ENCODE measurements at regions not wholly inside any gene's neighbourhood (a gene's known extent, or its start where the extent isn't known, plus 50 kb on each side); places are given as distances from the start of the nearest gene placed in this dataset.

DNA sequence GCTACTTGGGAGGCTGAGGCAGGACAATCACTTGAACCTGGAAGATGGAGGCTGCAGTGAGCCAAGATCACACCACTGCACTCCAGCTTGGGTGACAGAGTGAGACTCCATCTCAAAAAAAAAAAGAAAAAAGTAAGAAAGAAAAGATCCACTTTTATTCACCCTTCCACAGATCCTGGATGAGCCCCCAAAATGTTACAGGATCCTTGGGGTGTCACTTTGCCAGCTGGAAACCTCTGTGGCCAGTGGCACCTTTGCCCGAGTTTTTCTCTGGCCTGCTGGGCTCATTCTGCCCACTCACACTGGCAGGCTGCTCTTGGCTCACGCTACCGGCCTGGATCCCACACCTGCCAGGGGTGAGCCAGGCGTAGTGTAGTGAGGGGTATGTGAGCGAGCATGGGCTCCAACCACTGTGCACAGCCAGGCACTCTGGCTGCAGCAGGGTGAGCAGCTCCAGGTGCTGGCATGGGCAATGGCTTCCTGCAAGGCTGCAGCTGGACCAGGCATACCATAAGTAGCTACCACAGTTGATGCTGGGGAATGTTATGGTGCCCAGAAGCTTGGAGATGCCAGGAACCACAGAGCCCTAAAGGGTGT lies 57.8 kb upstream of the C15orf39 start:
- no peak for TF ChIP-seq SUZ12 (IDR thresholded peaks at IDR 0.05; ENCODE audit: extremely low read depth, insufficient read depth, insufficient read length)
- TF ChIP-seq YY1 (IDR thresholded peaks at IDR 0.05; ENCODE audit: insufficient read depth, insufficient read length): no peak
- TF ChIP-seq ZNF274 (IDR thresholded peaks at IDR 0.05; ENCODE audit: low read depth, low read length): no peak
- Histone ChIP-seq H3K9ac (ENCODE audit: insufficient read length, low read depth) (no peak overlapping the region), H3K4me3 (ENCODE audit: insufficient read length, low read depth) (no peak overlapping the region), H3K9me3 (ENCODE audit: insufficient read depth, low read length) (peaks cover 65% of the 10 kb centered on the region), H3K36me3 (ENCODE audit: insufficient read depth, insufficient read length, low read length) (no peaks in the 10 kb centered on the region), H3K27me3 (ENCODE audit: insufficient read depth, insufficient read length) (no peaks in the 10 kb centered on the region), H3K4me1 (ENCODE audit: insufficient read depth, insufficient read length) (peaks cover 11% of the 10 kb centered on the region)
- DNase-seq (ENCODE audit: low read depth, low spot score): no peak

DNA sequence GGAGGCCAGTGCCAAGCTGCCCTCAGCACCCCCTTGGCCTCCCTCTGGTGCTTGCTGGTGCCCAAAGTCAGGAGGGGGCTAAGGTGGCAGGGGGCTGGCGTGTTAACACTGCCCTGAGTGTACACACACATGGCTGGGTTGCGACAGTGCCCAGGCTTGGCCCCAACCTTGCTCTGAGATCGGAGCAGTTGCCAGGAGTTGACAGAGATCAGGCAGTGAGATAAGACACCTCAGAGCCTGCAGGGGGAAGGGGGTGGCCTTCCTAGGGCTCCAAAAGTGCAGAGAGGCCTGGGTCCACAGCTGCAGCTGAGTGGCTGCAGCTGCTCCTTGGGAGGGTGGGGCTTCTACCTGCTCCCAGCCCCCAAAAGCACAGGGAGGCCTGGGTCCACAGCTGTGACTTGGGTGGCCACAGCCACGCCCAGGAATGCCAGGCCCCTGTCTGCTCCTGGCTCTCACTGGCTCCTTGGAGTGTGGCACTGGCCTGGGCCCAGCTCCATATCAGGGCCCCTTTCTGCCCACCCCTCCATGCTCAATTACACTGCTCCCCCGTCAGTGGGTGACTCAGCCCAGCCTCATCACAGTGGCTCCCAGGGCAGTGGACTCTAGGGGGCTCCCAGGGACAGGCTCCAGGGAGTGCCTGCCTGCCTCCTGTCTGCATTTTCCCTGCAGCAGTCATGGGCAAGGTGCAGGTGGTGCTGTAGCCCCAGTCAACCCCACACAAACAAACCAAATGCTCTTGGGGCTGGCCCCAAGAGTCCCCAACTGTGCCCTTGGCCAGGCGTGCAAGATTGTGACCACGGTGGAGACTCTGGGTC lies 56.4 kb upstream of the C15orf39 start:
- no peak for DNase-seq (ENCODE audit: low read depth, low spot score)
- TF ChIP-seq SUZ12 (IDR thresholded peaks at IDR 0.05; ENCODE audit: extremely low read depth, insufficient read depth, insufficient read length) (no peak), YY1 (IDR thresholded peaks at IDR 0.05; ENCODE audit: insufficient read depth, insufficient read length) (no peak), ZNF274 (IDR thresholded peaks at IDR 0.05; ENCODE audit: low read depth, low read length) (no peak)
- Histone ChIP-seq H3K27me3 (ENCODE audit: insufficient read depth, insufficient read length) (no peaks in the 10 kb centered on the region), H3K9ac (ENCODE audit: insufficient read length, low read depth) (no peak overlapping the region), H3K36me3 (ENCODE audit: insufficient read depth, insufficient read length, low read length) (no peaks in the 10 kb centered on the region), H3K4me3 (ENCODE audit: insufficient read length, low read depth) (no peak overlapping the region), H3K9me3 (ENCODE audit: insufficient read depth, low read length) (peaks cover 67% of the 10 kb centered on the region), H3K4me1 (ENCODE audit: insufficient read depth, insufficient read length) (peaks cover 5% of the 10 kb centered on the region)

DNA sequence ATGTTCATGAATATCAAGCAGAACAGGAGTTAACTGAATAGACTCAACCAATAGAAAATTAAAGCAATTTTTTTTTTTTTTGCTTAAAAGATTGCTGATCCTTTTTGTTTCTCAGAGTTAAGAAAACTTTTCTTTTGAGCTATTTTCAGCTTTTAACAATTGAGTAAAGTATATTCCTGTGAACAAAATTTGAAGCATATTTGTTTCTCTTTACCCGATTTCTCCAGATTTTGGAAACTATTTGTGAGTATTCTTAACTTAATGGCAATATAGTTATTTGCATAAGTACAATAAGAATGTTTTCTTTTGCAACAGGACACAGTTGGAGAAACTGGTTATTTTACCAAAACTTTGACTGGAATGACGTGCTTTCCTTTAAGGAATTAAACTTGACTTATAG lies 53.4 kb upstream of the C15orf39 start:
- Histone ChIP-seq H3K27me3 (ENCODE audit: insufficient read depth, insufficient read length) (no peaks in the 10 kb centered on the region), H3K9me3 (ENCODE audit: insufficient read depth, low read length) (peaks cover 43% of the 10 kb centered on the region), H3K4me3 (ENCODE audit: insufficient read length, low read depth) (no peak overlapping the region), H3K9ac (ENCODE audit: insufficient read length, low read depth) (no peak overlapping the region), H3K36me3 (ENCODE audit: insufficient read depth, insufficient read length, low read length) (no peaks in the 10 kb centered on the region), H3K4me1 (ENCODE audit: insufficient read depth, insufficient read length) (peaks cover 5% of the 10 kb centered on the region)
- no peak for TF ChIP-seq SUZ12 (IDR thresholded peaks at IDR 0.05; ENCODE audit: extremely low read depth, insufficient read depth, insufficient read length)
- no peak for TF ChIP-seq YY1 (IDR thresholded peaks at IDR 0.05; ENCODE audit: insufficient read depth, insufficient read length)
- no peak for TF ChIP-seq ZNF274 (IDR thresholded peaks at IDR 0.05; ENCODE audit: low read depth, low read length)
- no peak for DNase-seq (ENCODE audit: low read depth, low spot score)

DNA sequence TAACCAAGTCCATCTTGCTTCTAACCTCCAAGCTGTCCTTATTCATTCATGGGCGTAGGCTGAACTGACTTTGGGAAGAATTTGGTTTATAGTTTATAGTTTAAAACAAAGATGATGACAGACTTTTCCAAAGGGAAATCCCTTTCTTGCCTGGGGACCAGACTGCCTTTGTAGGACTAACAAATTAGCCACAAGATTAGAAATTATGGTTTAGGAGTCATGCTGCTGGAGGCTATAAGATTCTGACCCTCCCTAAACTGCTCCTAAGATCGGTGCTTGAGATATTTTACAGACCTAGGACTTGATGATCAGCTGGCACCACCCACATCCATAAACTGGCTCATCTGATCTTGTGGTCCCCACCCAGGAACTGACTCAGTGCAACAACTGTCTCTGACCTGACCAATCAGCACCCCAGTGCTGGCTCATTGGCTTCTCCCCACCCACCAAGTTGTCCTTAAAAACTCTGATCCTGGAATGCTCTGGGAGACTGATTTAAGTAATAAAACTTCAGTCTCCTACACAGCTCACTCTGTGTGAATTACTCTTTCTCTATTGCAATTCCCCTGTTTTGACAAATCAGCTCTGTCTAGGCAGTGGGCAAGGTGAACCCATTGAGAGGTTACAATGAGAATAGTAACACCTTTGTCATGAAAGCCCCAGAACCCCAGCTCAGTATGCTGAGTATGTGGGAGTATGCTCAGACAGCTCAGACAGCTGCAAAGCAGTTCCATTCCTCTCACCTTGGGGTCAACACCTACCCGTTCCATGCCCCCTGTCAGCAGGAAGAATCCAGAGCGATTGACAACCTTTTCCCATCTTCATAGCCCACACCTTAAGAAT lies 51.6 kb upstream of the C15orf39 start:
- H3K36me3 ChIP-seq (ENCODE audit: insufficient read depth, insufficient read length, low read length): no peaks in the 10 kb centered on the region
- no peaks in the 10 kb centered on the region for H3K27me3 ChIP-seq (ENCODE audit: insufficient read depth, insufficient read length)
- H3K9ac ChIP-seq (ENCODE audit: insufficient read length, low read depth): no peak overlapping the region
- H3K4me1 ChIP-seq (ENCODE audit: insufficient read depth, insufficient read length): peaks cover 5% of the 10 kb centered on the region
- peaks cover 25% of the 10 kb centered on the region for H3K9me3 ChIP-seq (ENCODE audit: insufficient read depth, low read length)
- no peak overlapping the region for H3K4me3 ChIP-seq (ENCODE audit: insufficient read length, low read depth)
- DNase-seq (ENCODE audit: low read depth, low spot score): no peak
- TF ChIP-seq YY1 (IDR thresholded peaks at IDR 0.05; ENCODE audit: insufficient read depth, insufficient read length) (no peak), ZNF274 (IDR thresholded peaks at IDR 0.05; ENCODE audit: low read depth, low read length) (no peak), SUZ12 (IDR thresholded peaks at IDR 0.05; ENCODE audit: extremely low read depth, insufficient read depth, insufficient read length) (no peak)

DNA sequence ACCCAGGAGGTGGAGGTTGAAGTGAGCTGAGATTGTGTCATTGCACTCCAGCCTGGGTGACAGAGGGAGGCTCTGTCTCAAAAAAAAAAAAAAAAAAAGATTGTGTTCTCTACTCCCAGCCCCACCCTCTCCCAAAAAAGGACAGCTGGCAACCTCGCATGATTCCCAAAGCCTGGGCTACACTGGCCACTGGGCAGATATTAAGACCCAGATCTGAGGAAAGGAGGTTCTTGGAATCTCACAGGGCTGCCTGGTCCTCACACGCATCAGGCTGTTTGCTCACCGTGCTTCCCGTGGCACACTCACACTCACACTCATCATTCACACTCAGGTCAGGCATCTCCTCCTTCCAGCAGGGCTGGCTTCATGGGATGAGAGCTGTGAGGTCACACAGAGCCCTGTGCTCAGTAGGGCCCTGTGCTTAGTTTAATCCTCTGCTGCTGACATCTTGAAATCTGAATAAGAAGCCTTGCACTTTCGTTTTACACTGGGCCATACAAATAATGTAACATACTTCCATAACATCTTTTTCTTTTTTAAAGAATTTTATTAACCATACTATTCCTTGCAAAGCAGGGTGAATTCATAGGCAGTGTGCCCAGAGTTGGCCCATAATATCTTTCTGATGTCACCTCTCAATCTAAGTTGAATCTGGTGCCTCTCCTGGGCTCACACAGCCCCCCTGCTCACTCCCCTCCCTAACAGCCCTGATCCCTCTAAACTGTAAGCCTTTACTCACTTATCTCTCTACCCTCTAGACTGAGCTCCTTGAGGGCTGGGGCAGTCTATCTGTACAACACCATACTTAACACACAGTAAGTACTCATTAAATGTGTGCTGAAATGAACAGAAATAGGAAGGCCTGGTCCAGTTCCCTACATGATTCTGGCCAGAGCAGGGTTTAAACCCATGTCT lies 50.2 kb upstream of the C15orf39 start:
- H3K4me3 ChIP-seq (ENCODE audit: insufficient read length, low read depth): no peak overlapping the region
- no peak for DNase-seq (ENCODE audit: low read depth, low spot score)
- H3K36me3 ChIP-seq (ENCODE audit: insufficient read depth, insufficient read length, low read length): no peaks in the 10 kb centered on the region
- no peaks in the 10 kb centered on the region for H3K4me1 ChIP-seq (ENCODE audit: insufficient read depth, insufficient read length)
- H3K9me3 ChIP-seq (ENCODE audit: insufficient read depth, low read length): peaks cover 15% of the 10 kb centered on the region
- H3K9ac ChIP-seq (ENCODE audit: insufficient read length, low read depth): no peak overlapping the region
- no peak for TF ChIP-seq YY1 (IDR thresholded peaks at IDR 0.05; ENCODE audit: insufficient read depth, insufficient read length)
- TF ChIP-seq ZNF274 (IDR thresholded peaks at IDR 0.05; ENCODE audit: low read depth, low read length): no peak
- no peak for TF ChIP-seq SUZ12 (IDR thresholded peaks at IDR 0.05; ENCODE audit: extremely low read depth, insufficient read depth, insufficient read length)
- no peaks in the 10 kb centered on the region for H3K27me3 ChIP-seq (ENCODE audit: insufficient read depth, insufficient read length)

Data from NT2/D1 (cell line).